Osteoblast (primary cell): ENCODE measurements at regions not wholly inside any gene's neighbourhood (a gene's known extent, or its start where the extent isn't known, plus 50 kb on each side); places are given as distances from the start of the nearest gene placed in this dataset.

ENCODE experiments used
- DNase-seq: peaks from one replicate; pipeline ENCODE4 v3.0.0; 2011; ENCODE audit warnings: low spot score, mixed read lengths; ENCODE audit not compliant: insufficient read length; ENCODE audit errors: missing footprints
- H2AFZ ChIP-seq: 2 replicates; pipeline ENCODE4 v1.6.0; 2011; ENCODE audit warnings: mild to moderate bottlenecking, low read length
- H3K27ac ChIP-seq: 2 replicates; pipeline ENCODE4 v1.5.1; 2011; ENCODE audit warnings: mild to moderate bottlenecking, low read depth, low read length, moderate library complexity
- H3K27me3 ChIP-seq: 2 replicates; pipeline ENCODE4 v1.6.0; 2012; ENCODE audit warnings: mild to moderate bottlenecking, control low read depth, inconsistent platforms, low read length, moderate library complexity; ENCODE audit not compliant: insufficient read depth
- H3K36me3 ChIP-seq: 2 replicates; pipeline ENCODE4 v1.5.1; 2011; ENCODE audit warnings: mild to moderate bottlenecking, low read length, control low read depth, moderate library complexity; ENCODE audit not compliant: insufficient read depth
- H3K4me1 ChIP-seq: 2 replicates; pipeline ENCODE4 v1.5.1; 2011; ENCODE audit warnings: mild to moderate bottlenecking, low read length, control low read depth, moderate library complexity; ENCODE audit not compliant: insufficient read depth
- H3K4me2 ChIP-seq: 2 replicates; pipeline ENCODE4 v1.6.0; 2011; ENCODE audit warnings: mild to moderate bottlenecking, low read length; ENCODE audit not compliant: insufficient read depth
- H3K4me3 ChIP-seq: fragments of 200-600 bp; sonication (generic); 3 replicates; pipeline ENCODE4 v1.5.1; 2012; ENCODE audit warnings: mild to moderate bottlenecking, low read length, inconsistent platforms; ENCODE audit not compliant: insufficient read depth
- H3K79me2 ChIP-seq: 2 replicates; pipeline ENCODE4 v1.6.0; 2012; ENCODE audit warnings: mild to moderate bottlenecking, low read length, control low read depth, inconsistent platforms; ENCODE audit not compliant: insufficient read depth
- H3K9me3 ChIP-seq: 2 replicates; pipeline ENCODE4 v1.5.1; 2011; ENCODE audit warnings: low read depth, low read length, control low read depth
- H4K20me1 ChIP-seq: 2 replicates; pipeline ENCODE4 v1.6.0; 2012; ENCODE audit warnings: mild to moderate bottlenecking, low read length, control low read depth; ENCODE audit not compliant: insufficient read depth
- TF ChIP-seq, protein P1 (sequence below): IDR thresholded peaks from 2 replicates; pipeline ENCODE4 v1.5.1; 2011; ENCODE audit warnings: mild to moderate bottlenecking, low read depth, low read length, moderate library complexity; ENCODE audit errors: extremely low read depth

DNA sequence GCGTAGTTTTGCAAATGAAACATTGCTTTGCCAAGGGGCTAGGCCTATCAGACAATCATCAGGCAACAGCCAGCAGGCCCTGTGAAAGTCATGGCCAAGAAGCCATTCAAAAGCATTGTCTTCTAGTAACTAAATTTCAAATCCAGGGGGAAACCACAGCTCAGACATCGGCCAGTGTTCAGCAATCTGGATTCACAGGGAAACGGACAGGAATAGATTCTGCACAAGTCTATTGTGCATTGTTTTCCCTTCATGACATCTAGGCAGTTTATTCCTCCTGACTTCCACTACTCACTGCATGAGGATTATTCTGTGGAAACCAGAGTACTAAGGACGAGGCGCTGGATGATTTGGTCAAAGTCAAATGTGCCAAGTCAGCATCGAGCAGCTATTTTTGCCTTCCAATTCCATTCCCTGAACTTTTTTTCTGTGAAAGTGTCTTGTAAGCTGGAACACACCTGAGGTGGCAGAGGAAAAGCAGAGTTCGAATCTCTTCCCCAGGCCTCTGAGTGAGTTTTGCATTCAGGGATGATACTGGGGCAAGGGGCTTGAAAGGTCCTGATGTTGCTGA lies 75.4 kb downstream of the VCPKMT start:
- Histone ChIP-seq H3K36me3 (no peaks in the 10 kb centered on the region), H4K20me1 (no peaks in the 10 kb centered on the region), H3K79me2 (no peaks in the 10 kb centered on the region), H3K4me3 (no peak overlapping the region), H3K4me2 (peak overlapping the region; percentile 12), H3K27ac (peak overlapping the region; percentile 94), H3K9me3 (no peaks in the 10 kb centered on the region), H3K4me1 (peaks cover 55% of the 10 kb centered on the region), H2AFZ (peak overlapping the region; percentile 7), H3K27me3 (no peaks in the 10 kb centered on the region)
- no peak for DNase-seq
- TF ChIP-seq, protein P1, sequence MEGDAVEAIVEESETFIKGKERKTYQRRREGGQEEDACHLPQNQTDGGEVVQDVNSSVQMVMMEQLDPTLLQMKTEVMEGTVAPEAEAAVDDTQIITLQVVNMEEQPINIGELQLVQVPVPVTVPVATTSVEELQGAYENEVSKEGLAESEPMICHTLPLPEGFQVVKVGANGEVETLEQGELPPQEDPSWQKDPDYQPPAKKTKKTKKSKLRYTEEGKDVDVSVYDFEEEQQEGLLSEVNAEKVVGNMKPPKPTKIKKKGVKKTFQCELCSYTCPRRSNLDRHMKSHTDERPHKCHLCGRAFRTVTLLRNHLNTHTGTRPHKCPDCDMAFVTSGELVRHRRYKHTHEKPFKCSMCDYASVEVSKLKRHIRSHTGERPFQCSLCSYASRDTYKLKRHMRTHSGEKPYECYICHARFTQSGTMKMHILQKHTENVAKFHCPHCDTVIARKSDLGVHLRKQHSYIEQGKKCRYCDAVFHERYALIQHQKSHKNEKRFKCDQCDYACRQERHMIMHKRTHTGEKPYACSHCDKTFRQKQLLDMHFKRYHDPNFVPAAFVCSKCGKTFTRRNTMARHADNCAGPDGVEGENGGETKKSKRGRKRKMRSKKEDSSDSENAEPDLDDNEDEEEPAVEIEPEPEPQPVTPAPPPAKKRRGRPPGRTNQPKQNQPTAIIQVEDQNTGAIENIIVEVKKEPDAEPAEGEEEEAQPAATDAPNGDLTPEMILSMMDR = no peak

DNA sequence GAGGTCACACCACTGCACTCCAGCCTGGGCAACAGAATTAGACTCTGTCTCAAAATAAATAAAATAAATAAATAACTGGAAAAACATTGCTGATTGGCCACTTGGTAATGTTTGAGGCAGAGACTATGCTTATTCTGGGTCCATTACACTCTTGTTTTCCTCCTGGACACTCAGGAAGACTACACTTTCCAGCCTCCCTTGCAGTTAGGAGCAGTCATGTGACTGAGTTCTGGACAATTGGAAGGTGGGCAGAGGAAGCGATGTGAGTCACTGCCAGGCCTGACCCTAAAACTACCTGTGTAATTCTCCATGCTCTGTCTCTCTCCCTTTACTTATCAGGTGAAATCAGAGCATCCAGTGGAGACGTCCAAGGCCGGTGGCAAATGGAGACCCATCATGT lies 74.4 kb downstream of the VCPKMT start:
- Histone ChIP-seq H3K4me3 (no peak overlapping the region), H3K4me2 (no peak overlapping the region), H3K36me3 (no peaks in the 10 kb centered on the region), H4K20me1 (no peaks in the 10 kb centered on the region), H2AFZ (no peak overlapping the region), H3K4me1 (peaks cover 55% of the 10 kb centered on the region), H3K27ac (no peak overlapping the region), H3K27me3 (no peaks in the 10 kb centered on the region), H3K79me2 (no peaks in the 10 kb centered on the region), H3K9me3 (no peaks in the 10 kb centered on the region)
- TF ChIP-seq, protein P1 = no peak
- no peak for DNase-seq

DNA sequence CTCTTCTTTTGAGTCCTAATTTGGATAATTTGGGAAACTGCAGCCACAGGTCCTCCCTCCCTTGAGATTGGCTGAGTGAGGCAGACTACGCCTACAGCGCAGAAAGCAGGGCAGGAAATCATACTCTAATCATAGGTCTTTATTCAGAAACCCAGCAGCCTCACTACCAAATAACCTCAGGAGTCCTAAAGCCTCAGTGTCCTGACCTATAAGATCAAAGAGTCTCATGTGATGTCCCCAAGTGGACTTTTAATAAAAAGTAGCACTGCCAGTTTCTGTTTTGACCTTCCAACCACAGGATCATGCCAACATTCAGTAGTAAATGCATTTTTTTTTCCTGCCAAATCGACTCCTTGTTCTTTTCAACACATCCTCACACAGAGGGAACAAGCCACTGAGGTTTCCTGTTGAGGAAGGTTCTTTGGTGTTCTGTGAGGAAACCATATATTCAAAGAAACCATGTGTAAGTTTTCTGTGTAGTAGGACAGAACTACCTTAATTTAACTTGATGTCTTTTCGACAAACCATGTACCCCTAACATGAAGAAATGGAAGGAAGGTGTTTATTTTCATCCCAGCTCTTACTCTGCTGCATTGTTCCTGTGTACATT lies 72.2 kb downstream of the VCPKMT start:
- no peaks in the 10 kb centered on the region for H3K27me3 ChIP-seq
- H4K20me1 ChIP-seq = no peaks in the 10 kb centered on the region
- no peak overlapping the region for H3K4me2 ChIP-seq
- no peaks in the 10 kb centered on the region for H3K36me3 ChIP-seq
- no peaks in the 10 kb centered on the region for H3K79me2 ChIP-seq
- H3K4me3 ChIP-seq = no peak overlapping the region
- peaks cover 44% of the 10 kb centered on the region for H3K4me1 ChIP-seq
- TF ChIP-seq, protein P1 = no peak
- DNase-seq = no peak
- no peaks in the 10 kb centered on the region for H3K9me3 ChIP-seq
- H2AFZ ChIP-seq = peak overlapping the region; percentile 68
- peak overlapping the region; percentile 59 for H3K27ac ChIP-seq

DNA sequence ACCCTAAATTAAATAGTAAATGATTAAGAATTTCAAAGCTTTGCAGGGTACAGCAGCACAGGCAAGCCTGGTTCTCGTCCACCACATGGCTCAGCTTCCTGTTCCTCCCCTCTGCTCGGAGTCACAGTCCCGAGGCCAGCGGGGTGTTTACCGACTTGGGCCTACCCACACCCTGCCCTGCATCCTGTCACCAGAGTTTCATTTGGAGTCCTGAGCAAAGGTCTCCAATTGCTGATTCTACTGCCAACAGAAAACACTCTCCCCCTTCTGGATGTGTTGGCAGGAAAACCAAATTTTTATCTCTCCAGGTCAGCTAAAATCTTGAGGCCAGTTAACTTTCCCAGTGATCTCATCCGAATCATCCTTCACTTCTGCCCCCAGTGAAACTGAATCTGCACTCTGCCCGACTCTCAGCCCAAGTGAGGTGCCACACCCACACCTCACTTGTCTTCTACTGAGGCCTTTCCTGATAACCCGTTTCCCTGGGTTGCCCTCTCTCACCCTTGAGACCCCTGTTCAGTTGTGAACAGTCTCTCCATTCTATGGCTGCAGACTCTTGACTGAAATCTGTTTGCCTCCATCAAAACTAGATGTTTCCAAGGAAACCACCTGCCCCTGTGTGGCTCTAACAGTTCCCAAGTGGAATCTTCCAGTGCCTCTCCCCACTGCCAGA lies 71.2 kb downstream of the VCPKMT start:
- TF ChIP-seq, protein P1 = no peak
- H2AFZ ChIP-seq = peak overlapping the region; percentile 3
- peak; percentile 94 for DNase-seq
- peak overlapping the region; percentile 59 for H3K27ac ChIP-seq
- no peaks in the 10 kb centered on the region for H3K9me3 ChIP-seq
- H4K20me1 ChIP-seq = no peaks in the 10 kb centered on the region
- H3K4me3 ChIP-seq = no peak overlapping the region
- H3K27me3 ChIP-seq = no peaks in the 10 kb centered on the region
- H3K36me3 ChIP-seq = no peaks in the 10 kb centered on the region
- no peak overlapping the region for H3K4me2 ChIP-seq
- H3K4me1 ChIP-seq = peaks cover 33% of the 10 kb centered on the region
- H3K79me2 ChIP-seq = no peaks in the 10 kb centered on the region
